HFFc6 (cell line): ENCODE measurements at regions not wholly inside any gene's neighbourhood (a gene's known extent, or its start where the extent isn't known, plus 50 kb on each side); places are given as distances from the start of the nearest gene placed in this dataset.

Experiments
- DNase-seq: peaks from one replicate; pipeline ENCODE4 v3.0.0-alpha.2; 2018
- H3K27ac Mint-ChIP-seq: 2 replicates; pipeline ENCODE4 v1.8.0; 2020; ENCODE audit warnings: mild to moderate bottlenecking, mixed read lengths
- H3K27me3 Mint-ChIP-seq: 2 replicates; pipeline ENCODE4 v1.8.0; 2021; ENCODE audit warnings: mild to moderate bottlenecking, moderate library complexity, mixed read lengths; ENCODE audit not compliant: insufficient read depth
- H3K36me3 Mint-ChIP-seq: 2 replicates; pipeline ENCODE4 v1.8.0; 2021; ENCODE audit warnings: low read depth, mixed read lengths
- H3K4me1 Mint-ChIP-seq: 2 replicates; pipeline ENCODE4 v1.8.0; 2020; ENCODE audit warnings: low read depth, mixed read lengths
- H3K4me3 Mint-ChIP-seq: 2 replicates; pipeline ENCODE4 v1.8.0; 2020; ENCODE audit warnings: mild to moderate bottlenecking, moderate library complexity, mixed read lengths
- H3K9me3 Mint-ChIP-seq: 2 replicates; pipeline ENCODE4 v1.8.0; 2020; ENCODE audit warnings: mild to moderate bottlenecking, mixed read lengths
- CTCF ChIP-seq: fragments of 200-600 bp; sonication (generic); IDR thresholded peaks from 2 replicates; pipeline ENCODE4 v1.5.0; 2021; ENCODE audit warnings: antibody characterized with exemption, mild to moderate bottlenecking

GRCh38 chr7:366161-366803, 76.3 kb downstream of the FOXL3 start:
- Mint-ChIP-seq H3K27me3 (peaks cover 21% of the 10 kb centered on the region), H3K36me3 (peaks cover 5% of the 10 kb centered on the region; the same call in 1 of the 2 replicates), H3K4me3 (peak overlapping the region; percentile 54), H3K27ac (no peak overlapping the region), H3K9me3 (peaks cover 4% of the 10 kb centered on the region), H3K4me1 (peaks cover 23% of the 10 kb centered on the region)
- no peak for TF ChIP-seq CTCF
- no peak for DNase-seq

- Mint-ChIP-seq H3K9me3 (no peaks in the 10 kb centered on the region), H3K27me3 (peaks cover 18% of the 10 kb centered on the region), H3K36me3 (no peaks in the 10 kb centered on the region), H3K4me1 (peaks cover 16% of the 10 kb centered on the region), H3K4me3 (no peak overlapping the region), H3K27ac (no peak overlapping the region)
- no peak for DNase-seq
- no peak for TF ChIP-seq CTCF
These were observed 77.5 kb downstream of the FOXL3 start for GRCh38 chr7:367351-367901.

- Mint-ChIP-seq H3K36me3 (no peaks in the 10 kb centered on the region), H3K27ac (no peak overlapping the region), H3K4me1 (peaks cover 13% of the 10 kb centered on the region), H3K4me3 (no peak overlapping the region), H3K9me3 (no peaks in the 10 kb centered on the region), H3K27me3 (peaks cover 11% of the 10 kb centered on the region)
- TF ChIP-seq CTCF: no peak
- no peak for DNase-seq
These were observed 78.9 kb downstream of the FOXL3 start for GRCh38 chr7:368651-369475.

- no peaks in the 10 kb centered on the region for H3K36me3 Mint-ChIP-seq
- TF ChIP-seq CTCF: peak; percentile 17; the same call in 1 of the 2 replicates
- no peak overlapping the region for H3K4me3 Mint-ChIP-seq
- H3K4me1 Mint-ChIP-seq: peaks cover 13% of the 10 kb centered on the region
- no peak for DNase-seq
- H3K27ac Mint-ChIP-seq: no peak overlapping the region
- no peaks in the 10 kb centered on the region for H3K9me3 Mint-ChIP-seq
- peaks cover 12% of the 10 kb centered on the region for H3K27me3 Mint-ChIP-seq
These were observed 79.7 kb downstream of the FOXL3 start for GRCh38 chr7:369476-370258.

GRCh38 chr7:370259-370625, 80.3 kb downstream of the FOXL3 start:
- H3K27ac Mint-ChIP-seq: no peak overlapping the region
- TF ChIP-seq CTCF: no peak; the same call in 1 of the 2 replicates
- peaks cover 13% of the 10 kb centered on the region for H3K4me1 Mint-ChIP-seq
- no peaks in the 10 kb centered on the region for H3K36me3 Mint-ChIP-seq
- peaks cover 17% of the 10 kb centered on the region for H3K27me3 Mint-ChIP-seq
- H3K4me3 Mint-ChIP-seq: no peak overlapping the region
- DNase-seq: no peak
- H3K9me3 Mint-ChIP-seq: no peaks in the 10 kb centered on the region
